Putamen (tissue), 1 donor: ENCODE measurements at regions not wholly inside any gene's neighbourhood (a gene's known extent, or its start where the extent isn't known, plus 50 kb on each side); places are given as distances from the start of the nearest gene placed in this dataset.

Experiments
- DNase-seq: peaks from one replicate; pipeline ENCODE4 v3.0.0-alpha.2; 2016; ENCODE audit warnings: low spot score

DNA sequence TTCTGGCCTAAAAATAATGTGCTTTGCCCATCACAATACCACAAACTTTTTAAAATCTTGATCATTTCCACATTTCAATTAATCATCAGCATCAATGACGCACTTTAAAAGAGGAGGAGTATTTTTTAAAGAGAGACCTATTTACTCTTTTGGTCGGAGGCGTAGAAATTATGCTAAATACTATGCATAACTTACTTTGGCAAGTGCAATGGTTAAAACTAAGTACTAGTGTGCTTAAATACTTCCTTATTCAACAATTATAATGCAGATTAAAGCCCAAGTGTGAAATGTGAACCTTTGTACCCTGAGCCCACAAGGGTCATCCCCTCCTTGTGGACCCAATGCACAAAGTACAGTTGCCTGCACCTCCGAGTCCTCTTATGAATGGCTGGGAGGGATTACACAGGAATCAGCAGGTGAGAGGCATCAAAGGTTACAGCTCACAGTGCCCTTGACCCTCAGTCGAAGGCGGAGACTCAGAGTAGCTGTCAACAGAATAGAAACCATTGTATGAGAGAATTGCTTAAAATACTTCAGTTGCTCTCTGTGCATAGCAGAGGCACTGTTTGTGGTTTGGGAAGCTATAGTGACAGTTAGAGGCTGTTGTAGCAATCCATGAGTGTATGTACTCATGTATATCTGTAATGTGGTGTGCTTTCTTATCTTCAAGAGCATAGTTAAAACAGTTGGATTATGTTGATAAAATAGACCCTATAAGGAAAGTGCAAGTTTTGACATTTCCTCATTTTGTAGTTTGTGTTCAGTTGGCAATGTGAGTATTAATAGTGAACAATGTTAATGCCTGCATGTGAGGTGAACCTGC is 151.7 kb upstream of the ITGA4 start:
- DNase-seq, result no peak

DNA sequence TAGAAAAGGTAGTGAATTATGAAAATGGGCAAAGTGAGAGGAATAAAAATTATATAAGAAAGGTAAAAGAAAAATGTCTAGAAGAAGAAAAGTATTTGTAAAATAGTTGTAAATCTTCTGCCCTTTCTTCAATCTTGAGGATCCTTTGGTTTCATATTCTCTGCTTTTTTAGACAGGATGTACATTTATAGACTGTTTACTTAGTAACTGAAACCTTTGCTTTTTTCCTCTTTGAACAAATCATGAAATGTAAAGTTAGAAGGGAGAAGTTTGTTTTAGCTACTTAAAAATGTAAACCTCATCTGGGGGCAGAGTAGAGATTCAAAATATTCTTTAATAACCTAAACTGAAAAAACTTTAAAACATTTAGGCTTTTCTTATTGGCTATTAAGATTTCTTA is 150.4 kb upstream of the ITGA4 start:
- DNase-seq, result no peak

GRCh38 chr2:181307203-181307991 is 149.8 kb upstream of the ITGA4 start:
- no peak for DNase-seq

- no peak for DNase-seq
Measured at GRCh38 chr2:181308766-181309515, 148.2 kb upstream of the ITGA4 start.

DNA sequence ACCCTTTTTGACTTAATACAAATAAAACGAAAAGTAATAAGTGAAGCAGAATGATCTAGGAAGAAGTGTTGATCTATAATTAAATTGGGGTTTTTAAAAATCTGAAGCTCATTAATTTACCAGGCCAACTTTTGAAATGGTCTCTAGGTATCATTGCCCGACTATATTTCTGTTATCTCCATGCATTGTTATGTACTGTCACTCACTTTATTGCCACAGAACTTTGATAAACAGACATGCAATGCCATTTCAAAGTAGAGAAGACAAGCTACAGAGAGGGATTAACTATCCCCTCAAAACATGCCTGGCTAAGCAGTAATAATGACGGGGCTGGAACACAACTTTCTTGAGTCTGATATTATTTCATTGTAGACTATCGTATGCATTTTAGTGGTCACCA is 147.6 kb upstream of the ITGA4 start:
- no peak for DNase-seq

- no peak for DNase-seq
Measured at GRCh38 chr2:181310967-181311366, 146.2 kb upstream of the ITGA4 start.

- DNase-seq, result no peak
Measured at GRCh38 chr2:181311837-181312236, 145.3 kb upstream of the ITGA4 start.

- no peak for DNase-seq
Measured at GRCh38 chr2:181312515-181312927, 144.7 kb upstream of the ITGA4 start.

DNA sequence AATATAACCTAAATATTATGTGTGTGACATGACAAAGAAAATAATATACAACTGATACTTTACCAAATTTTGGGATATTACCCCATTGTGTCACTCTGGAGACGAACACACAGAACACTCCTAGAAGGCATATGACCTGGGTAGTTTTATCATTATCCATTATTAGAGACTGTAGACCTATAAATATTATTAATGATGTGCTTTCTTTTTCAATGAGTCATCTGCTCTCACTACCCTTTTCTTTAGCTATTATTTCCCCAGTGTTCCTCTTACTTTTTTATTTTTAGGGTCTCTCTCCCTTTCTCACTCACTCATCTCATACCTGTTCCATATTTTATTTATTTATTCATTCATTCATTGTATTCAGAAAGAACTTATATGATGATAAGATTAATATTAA is 143.3 kb upstream of the ITGA4 start:
- no peak for DNase-seq

DNA sequence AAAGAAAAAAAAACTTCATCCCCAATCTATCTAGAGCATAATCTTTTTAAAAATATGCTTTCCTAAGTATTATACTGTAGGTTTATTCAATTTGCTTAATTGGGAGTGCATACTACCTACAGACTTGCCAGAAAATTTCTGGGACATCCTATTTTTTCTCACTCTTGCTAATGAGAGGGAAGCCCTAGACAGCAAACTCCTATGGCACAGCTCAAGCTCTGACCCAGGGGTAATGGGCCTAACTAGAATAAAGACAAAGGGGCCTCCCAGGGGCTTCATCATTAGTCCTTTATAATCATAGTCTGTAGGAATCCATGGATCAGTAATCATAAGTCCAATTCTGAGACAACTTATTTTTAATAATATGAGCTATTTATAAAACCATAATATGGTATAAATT is 142.6 kb upstream of the ITGA4 start:
- DNase-seq, result no peak

GRCh38 chr2:181317511-181317910 is 139.7 kb upstream of the ITGA4 start:
- no peak for DNase-seq

DNA sequence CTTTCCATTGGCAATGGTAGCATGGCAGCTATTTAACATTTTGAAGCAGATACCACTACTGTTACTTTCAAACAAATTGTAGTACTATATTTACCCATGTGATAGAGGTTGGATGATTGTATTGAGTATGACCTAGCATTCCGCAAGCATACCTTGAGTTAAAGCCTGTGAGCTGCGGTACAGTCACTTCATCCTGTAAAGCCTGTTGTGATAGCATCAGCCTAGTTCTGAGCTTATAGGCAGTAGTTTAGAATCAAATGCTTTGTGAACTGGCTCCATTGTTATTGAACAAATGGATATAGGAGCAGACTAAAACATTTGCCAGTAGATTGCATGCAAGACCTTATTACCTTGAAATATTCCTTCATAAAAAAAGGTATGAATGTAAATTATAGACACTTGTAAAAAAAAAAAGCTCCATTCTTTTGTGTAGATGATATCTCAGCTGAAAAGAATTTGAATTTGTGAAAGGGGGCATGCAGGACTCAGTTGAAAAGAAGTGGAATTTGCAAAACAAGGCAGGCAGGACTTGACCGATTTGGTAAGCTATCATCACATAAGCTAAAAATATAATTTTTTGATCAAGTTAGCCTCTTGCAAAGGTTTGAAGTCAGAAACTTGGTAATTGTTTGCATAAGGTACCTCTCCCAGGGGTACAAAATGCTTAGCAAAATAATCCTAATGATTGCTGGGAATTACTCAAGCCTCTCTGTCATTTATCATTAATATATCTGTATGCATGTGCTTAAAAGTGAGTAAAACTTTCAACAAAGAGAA is 138.5 kb upstream of the ITGA4 start:
- DNase-seq, result no peak

- DNase-seq, result no peak
Measured at GRCh38 chr2:181319286-181319685, 137.9 kb upstream of the ITGA4 start.

- DNase-seq, result no peak
Measured at GRCh38 chr2:181320638-181321037, 136.5 kb upstream of the ITGA4 start.

GRCh38 chr2:181324912-181325311 is 132.3 kb upstream of the ITGA4 start:
- DNase-seq, result no peak

- DNase-seq, result no peak
Measured at GRCh38 chr2:181326661-181327060, 130.5 kb upstream of the ITGA4 start.

- no peak for DNase-seq
Measured at GRCh38 chr2:181330286-181330685, 126.9 kb upstream of the ITGA4 start.

GRCh38 chr2:181332044-181332605 is 125.1 kb upstream of the ITGA4 start:
- no peak for DNase-seq

GRCh38 chr2:181334158-181334826 is 122.9 kb upstream of the ITGA4 start:
- DNase-seq, result no peak

DNA sequence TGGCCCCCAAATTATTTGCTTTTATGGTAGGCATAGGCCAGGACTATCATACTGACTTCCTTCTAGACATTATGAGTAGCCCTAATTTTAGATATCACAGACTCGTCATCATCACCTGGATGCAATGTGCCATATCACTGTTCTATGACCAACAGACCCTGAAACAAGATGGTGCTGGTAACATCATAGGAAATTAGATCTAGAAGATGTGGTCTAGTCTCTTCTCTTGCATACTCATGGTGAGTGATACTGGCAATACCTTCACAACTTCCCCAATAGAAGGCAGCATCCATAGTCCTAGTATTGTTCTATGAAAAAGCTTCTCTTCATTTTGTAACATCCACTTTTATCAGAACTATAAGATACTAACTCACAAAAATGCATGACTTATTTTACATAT is 116.3 kb upstream of the ITGA4 start:
- DNase-seq, result no peak
